Hepatocyte (in vitro differentiated cells): ENCODE measurements at regions not wholly inside any gene's neighbourhood (a gene's known extent, or its start where the extent isn't known, plus 50 kb on each side); places are given as distances from the start of the nearest gene placed in this dataset.

Experiments used
- DNase-seq: peaks from one replicate; pipeline ENCODE4 v3.0.0-alpha.2; 2016; ENCODE audit warnings: low spot score
- H2AFZ ChIP-seq: fragments of 200-600 bp; sonication (generic); 2 replicates; pipeline ENCODE4 v1.6.0; 2016; ENCODE audit warnings: antibody characterized with exemption, mild to moderate bottlenecking
- H3K27ac ChIP-seq: fragments of 200-600 bp; sonication (generic); 2 replicates; pipeline ENCODE4 v1.5.1; 2016; ENCODE audit warnings: mild to moderate bottlenecking
- H3K27me3 ChIP-seq: fragments of 200-600 bp; sonication (generic); 2 replicates; pipeline ENCODE4 v1.6.1; 2016
- H3K36me3 ChIP-seq: fragments of 200-600 bp; sonication (generic); replicated peaks from 2 replicates; pipeline ENCODE4 v1.5.1; 2016; ENCODE audit warnings: low read depth; ENCODE audit not compliant: insufficient read depth
- H3K4me1 ChIP-seq: fragments of 200-600 bp; sonication (generic); 2 replicates; pipeline ENCODE4 v1.5.1; 2016; ENCODE audit warnings: mild to moderate bottlenecking, moderate library complexity; ENCODE audit not compliant: insufficient read depth
- H3K4me2 ChIP-seq: fragments of 200-600 bp; sonication (generic); 2 replicates; pipeline ENCODE4 v1.6.0; 2016
- H3K4me3 ChIP-seq: fragments of 200-600 bp; sonication (generic); 2 replicates; pipeline ENCODE4 v1.5.1; 2016; ENCODE audit warnings: mild to moderate bottlenecking
- H3K79me2 ChIP-seq: fragments of 200-600 bp; sonication (generic); 2 replicates; pipeline ENCODE4 v1.6.0; 2017; ENCODE audit warnings: mild to moderate bottlenecking
- H3K9me2 ChIP-seq: fragments of 200-600 bp; sonication (generic); replicated peaks from 2 replicates; pipeline ENCODE4 v1.6.0; 2017; ENCODE audit warnings: mild to moderate bottlenecking; ENCODE audit not compliant: insufficient read depth
- H3K9me3 ChIP-seq: fragments of 200-600 bp; sonication (generic); 2 replicates; pipeline ENCODE4 v1.5.1; 2016; ENCODE audit warnings: low read depth, mild to moderate bottlenecking
- H4K20me1 ChIP-seq: fragments of 200-600 bp; sonication (generic); 2 replicates; pipeline ENCODE4 v1.6.0; 2016; ENCODE audit warnings: mild to moderate bottlenecking; ENCODE audit not compliant: insufficient read depth, poor library complexity, severe bottlenecking
- CTCF ChIP-seq: fragments of 200-600 bp; sonication (generic); IDR thresholded peaks from 2 replicates; pipeline ENCODE4 v1.5.1; 2016; ENCODE audit warnings: antibody characterized with exemption, mild to moderate bottlenecking; ENCODE audit not compliant: poor library complexity
- EZH2 ChIP-seq: fragments of 200-600 bp; sonication (generic); IDR thresholded peaks from 2 replicates; pipeline ENCODE4 v1.6.1; 2016; ENCODE audit warnings: antibody characterized with exemption, mild to moderate bottlenecking, borderline replicate concordance
- EZH2phosphoT487 ChIP-seq: fragments of 200-600 bp; sonication (generic); IDR thresholded peaks from one replicate; pipeline ENCODE4 v1.6.1; 2018; ENCODE audit warnings: antibody characterized with exemption, mild to moderate bottlenecking, low read depth, moderate library complexity; ENCODE audit not compliant: unreplicated experiment, severe bottlenecking
- WGBS: methylation state at CpG from one replicate; pipeline ENCODE4 v1.1.6; 2016; ENCODE audit warnings: low lambda C conversion rate; ENCODE audit errors: missing lambda C conversion rate; 5-methylcytosine and 5-hydroxymethylcytosine counted together

- Histone ChIP-seq H3K4me3 (no peak overlapping the region), H3K27me3 (peaks cover 30% of the 10 kb centered on the region), H3K36me3 (no peaks in the 10 kb centered on the region), H3K4me2 (no peak overlapping the region), H3K4me1 (peaks cover 2% of the 10 kb centered on the region), H3K9me3 (no peaks in the 10 kb centered on the region), H4K20me1 (no peaks in the 10 kb centered on the region), H3K79me2 (no peaks in the 10 kb centered on the region), H3K9me2 (no peaks in the 10 kb centered on the region), H3K27ac (no peak overlapping the region), H2AFZ (no peak overlapping the region)
- no peak for DNase-seq
- WGBS, result 89% methylated on average over 6 of the region's 6 CpGs
- TF ChIP-seq EZH2, result no peak
- no peak for TF ChIP-seq EZH2phosphoT487
- no peak for TF ChIP-seq CTCF
Observed at GRCh38 chr12:4985820-4986219, 57.9 kb upstream of the KCNA5 start.

GRCh38 chr12:4987076-4988046, 56.3 kb upstream of the KCNA5 start:
- H3K4me1 ChIP-seq, result peaks cover 2% of the 10 kb centered on the region
- H4K20me1 ChIP-seq, result no peaks in the 10 kb centered on the region
- H3K27ac ChIP-seq, result peak overlapping the region; percentile 81
- 70% methylated on average over 17 of the region's 17 CpGs for WGBS
- no peak overlapping the region for H3K4me2 ChIP-seq
- TF ChIP-seq EZH2, result no peak
- TF ChIP-seq EZH2phosphoT487, result no peak
- no peak for TF ChIP-seq CTCF
- no peaks in the 10 kb centered on the region for H3K79me2 ChIP-seq
- peaks cover 36% of the 10 kb centered on the region for H3K27me3 ChIP-seq
- no peaks in the 10 kb centered on the region for H3K36me3 ChIP-seq
- no peaks in the 10 kb centered on the region for H3K9me2 ChIP-seq
- H3K9me3 ChIP-seq, result no peaks in the 10 kb centered on the region
- peak; percentile 51 for DNase-seq
- H2AFZ ChIP-seq, result no peak overlapping the region
- H3K4me3 ChIP-seq, result no peak overlapping the region

- Histone ChIP-seq H2AFZ (no peak overlapping the region), H3K9me2 (no peaks in the 10 kb centered on the region), H3K4me3 (no peak overlapping the region), H3K4me1 (peaks cover 2% of the 10 kb centered on the region), H3K79me2 (no peaks in the 10 kb centered on the region), H3K4me2 (no peak overlapping the region), H4K20me1 (no peaks in the 10 kb centered on the region), H3K27ac (no peak overlapping the region), H3K27me3 (peaks cover 48% of the 10 kb centered on the region), H3K36me3 (no peaks in the 10 kb centered on the region), H3K9me3 (no peaks in the 10 kb centered on the region)
- 82% methylated on average over 6 of the region's 6 CpGs for WGBS
- TF ChIP-seq EZH2phosphoT487, result no peak
- no peak for TF ChIP-seq CTCF
- TF ChIP-seq EZH2, result no peak
- no peak for DNase-seq
Observed at GRCh38 chr12:4991373-4991772, 52.3 kb upstream of the KCNA5 start.
